ENCODE measurements at regions not wholly inside any gene's neighbourhood (a gene's known extent, or its start where the extent isn't known, plus 50 kb on each side); places are given as distances from the start of the nearest gene placed in this dataset.

DNA sequence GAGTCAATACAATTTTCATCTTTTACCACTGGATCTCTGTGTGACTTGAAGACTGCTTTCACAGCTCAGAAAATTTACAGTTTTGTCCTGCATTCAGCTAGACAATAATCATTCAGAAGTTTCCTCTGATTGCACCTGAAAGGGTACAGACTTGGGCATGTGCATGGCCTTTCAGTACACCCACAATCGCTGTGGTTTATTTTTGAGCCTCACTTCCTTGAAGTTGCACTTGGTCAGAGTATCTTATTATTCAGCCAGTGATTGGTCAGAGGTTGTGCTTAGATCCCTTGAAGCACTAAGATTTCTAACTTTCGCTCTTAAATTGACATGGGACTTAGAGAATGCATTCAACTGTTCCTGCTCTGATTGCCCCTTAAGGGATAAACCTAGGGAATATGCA, 508.2 kb downstream of the FAM181B start:
- DNase-seq (ENCODE audit: low read depth, low spot score) (no peak), FAIRE-seq (no peak)
- H3K79me2 ChIP-seq (ENCODE audit: control insufficient read depth, insufficient read depth, low read length) = no peaks in the 10 kb centered on the region
- no peak overlapping the region for H2AFZ ChIP-seq (ENCODE audit: low read depth, low read length)
- H3K4me1 ChIP-seq (ENCODE audit: control insufficient read depth, extremely low read depth, insufficient read depth, low read length) = no peaks in the 10 kb centered on the region
- H3K4me3 ChIP-seq (replicated peaks in 1 of 3; ENCODE audit: insufficient read depth in 1 of 3, low read depth in 1 of 3, low read length in 3 of 3) = no peak overlapping the region
- no peaks in the 10 kb centered on the region for H3K27me3 ChIP-seq (ENCODE audit: control insufficient read depth in 2 of 2, insufficient read depth in 2 of 2, low read length in 2 of 2)
- ChIA-PET CTCF (no interaction called here), POLR2A (no interaction called here)
- no TSS peak for BruUV-seq (replicated peaks)
- no peaks in the 10 kb centered on the region for H3K9me3 ChIP-seq (replicated peaks; ENCODE audit: control insufficient read depth, insufficient read depth, low read length)
- dilution Hi-C loops (cut with MboI; ENCODE audit: extremely low pct_ligation_motif_present, low sequenced_read_pairs) = no loop called here
- no peaks in the 10 kb centered on the region for H4K20me1 ChIP-seq (replicated peaks; ENCODE audit: control insufficient read depth, extremely low read depth, insufficient read depth, low read length)
- no peak overlapping the region for H3K4me2 ChIP-seq (ENCODE audit: insufficient read depth, low read length)
- H3K36me3 ChIP-seq (ENCODE audit: control insufficient read depth in 2 of 2, extremely low read depth in 1 of 2, insufficient read depth in 2 of 2, low read length in 2 of 2) = no peaks in the 10 kb centered on the region
- no peaks in the 10 kb centered on the region for H3K9me1 ChIP-seq (replicated peaks; ENCODE audit: control insufficient read depth, extremely low read depth, insufficient read depth, low read length)
- H3K27ac ChIP-seq (ENCODE audit: insufficient read depth, low read depth, low read length) = no peak overlapping the region
- intact Hi-C loops (cut with micrococcal nuclease) = no loop called here
- no peak overlapping the region for H3K9ac ChIP-seq (replicated peaks; ENCODE audit: extremely low read depth, insufficient read depth, low read length)
- TF ChIP-seq MYC (IDR thresholded peaks at IDR 0.05; ENCODE audit: low read depth, low read length) = no peak
- no peak for TF ChIP-seq POLR2A (IDR thresholded peaks at IDR 0.05; ENCODE audit: low read depth, low read length)
- TF ChIP-seq JUN (IDR thresholded peaks at IDR 0.05; ENCODE audit: borderline replicate concordance, insufficient read depth, insufficient read length, low read depth) = no peak
- TF ChIP-seq FOS (IDR thresholded peaks at IDR 0.05; ENCODE audit: borderline replicate concordance, insufficient read depth, low read length) = no peak
- TF ChIP-seq, protein P1, sequence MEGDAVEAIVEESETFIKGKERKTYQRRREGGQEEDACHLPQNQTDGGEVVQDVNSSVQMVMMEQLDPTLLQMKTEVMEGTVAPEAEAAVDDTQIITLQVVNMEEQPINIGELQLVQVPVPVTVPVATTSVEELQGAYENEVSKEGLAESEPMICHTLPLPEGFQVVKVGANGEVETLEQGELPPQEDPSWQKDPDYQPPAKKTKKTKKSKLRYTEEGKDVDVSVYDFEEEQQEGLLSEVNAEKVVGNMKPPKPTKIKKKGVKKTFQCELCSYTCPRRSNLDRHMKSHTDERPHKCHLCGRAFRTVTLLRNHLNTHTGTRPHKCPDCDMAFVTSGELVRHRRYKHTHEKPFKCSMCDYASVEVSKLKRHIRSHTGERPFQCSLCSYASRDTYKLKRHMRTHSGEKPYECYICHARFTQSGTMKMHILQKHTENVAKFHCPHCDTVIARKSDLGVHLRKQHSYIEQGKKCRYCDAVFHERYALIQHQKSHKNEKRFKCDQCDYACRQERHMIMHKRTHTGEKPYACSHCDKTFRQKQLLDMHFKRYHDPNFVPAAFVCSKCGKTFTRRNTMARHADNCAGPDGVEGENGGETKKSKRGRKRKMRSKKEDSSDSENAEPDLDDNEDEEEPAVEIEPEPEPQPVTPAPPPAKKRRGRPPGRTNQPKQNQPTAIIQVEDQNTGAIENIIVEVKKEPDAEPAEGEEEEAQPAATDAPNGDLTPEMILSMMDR (IDR thresholded peaks at IDR 0.05; ENCODE audit: extremely low read depth in 1 of 2, insufficient read depth in 1 of 2, low read depth in 1 of 2, low read length in 2 of 2) = no peak
- TF ChIP-seq EZH2 (IDR thresholded peaks at IDR 0.05; ENCODE audit: borderline replicate concordance, low read depth, low read length, severe bottlenecking) = no peak
- no peak for TF ChIP-seq POLR2AphosphoS5 (IDR thresholded peaks at IDR 0.05; ENCODE audit: insufficient read depth, low read depth, low read length)
- no peak for TF ChIP-seq GATA2 (IDR thresholded peaks at IDR 0.05; ENCODE audit: insufficient read depth, insufficient read length, low read depth, low read length)
- TF ChIP-seq, protein P2, sequence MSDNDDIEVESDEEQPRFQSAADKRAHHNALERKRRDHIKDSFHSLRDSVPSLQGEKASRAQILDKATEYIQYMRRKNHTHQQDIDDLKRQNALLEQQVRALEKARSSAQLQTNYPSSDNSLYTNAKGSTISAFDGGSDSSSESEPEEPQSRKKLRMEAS (IDR thresholded peaks at IDR 0.05; ENCODE audit: insufficient read depth, insufficient read length) = no peak
